Activated CD8-positive, alpha-beta T cell treated with anti-CD3 and anti-CD28 coated beads, Interleukin-2, amount 10 ng/mL, durations not matched to agents 7 days and 5 days (primary cell): ENCODE measurements at regions not wholly inside any gene's neighbourhood (a gene's known extent, or its start where the extent isn't known, plus 50 kb on each side); places are given as distances from the start of the nearest gene placed in this dataset.
"Not testable (repeated sequence)": the region's sequence is repeated elsewhere in the genome, so short reads cannot be mapped to it uniquely, and the experiment has no call there.

Source experiments
- ATAC-seq: fragments of 150-1000 bp; cut with Tn5 transposase; one replicate; pipeline ENCODE4 v1.10.0; 2021; ENCODE audit warnings: moderate library complexity
- CTCF ChIA-PET: fragments of 350-600 bp; sonication (Branson Sonifier 250); formaldehyde crosslinking; loops from one replicate; lab custom pipeline; 2021; ENCODE audit warnings: antibody characterized with exemption; lab: Charles Lee
- POLR2A ChIA-PET: fragments of 350-600 bp; sonication (Branson Sonifier 250); formaldehyde crosslinking; loops from one replicate; lab custom pipeline; 2021; ENCODE audit warnings: antibody characterized with exemption; lab: Charles Lee
- DNase-seq: peaks from one replicate; pipeline ENCODE4 v3.0.0-alpha.2; 2020
- H3K27ac Mint-ChIP-seq: one replicate; pipeline ENCODE4 v1.8.0; 2021; ENCODE audit warnings: mild to moderate bottlenecking, mixed read lengths
- H3K27me3 Mint-ChIP-seq: one replicate; pipeline ENCODE4 v1.8.0; 2021; ENCODE audit warnings: low read depth, mixed read lengths
- H3K36me3 Mint-ChIP-seq: one replicate; pipeline ENCODE4 v1.8.0; 2021; ENCODE audit warnings: low read depth, mixed read lengths
- H3K4me1 Mint-ChIP-seq: one replicate; pipeline ENCODE4 v1.8.0; 2021; ENCODE audit warnings: low read depth, mixed read lengths
- H3K4me3 Mint-ChIP-seq: one replicate; pipeline ENCODE4 v1.8.0; 2021; ENCODE audit warnings: mild to moderate bottlenecking, mixed read lengths
- H3K9me3 Mint-ChIP-seq: one replicate; pipeline ENCODE4 v1.8.0; 2022; ENCODE audit warnings: mixed read lengths; ENCODE audit not compliant: insufficient read depth

- DNase-seq, result no peak
- POLR2A ChIA-PET, result no interaction called here
- ATAC-seq, result no peak
- Mint-ChIP-seq H3K27me3 (no peaks in the 10 kb centered on the region), H3K36me3 (no peaks in the 10 kb centered on the region), H3K27ac (no peak overlapping the region), H3K9me3 (no peaks in the 10 kb centered on the region), H3K4me1 (no peaks in the 10 kb centered on the region), H3K4me3 (no peak overlapping the region)
- CTCF ChIA-PET, result no interaction called here
These were observed 648.2 kb downstream of the STK39 start for GRCh38 chr2:167599219-167599618.

GRCh38 chr2:167595839-167596471 lies 651.4 kb downstream of the STK39 start:
- Mint-ChIP-seq H3K9me3 (no peaks in the 10 kb centered on the region), H3K36me3 (no peaks in the 10 kb centered on the region), H3K4me3 (no peak overlapping the region), H3K27me3 (no peaks in the 10 kb centered on the region), H3K4me1 (no peaks in the 10 kb centered on the region), H3K27ac (no peak overlapping the region)
- no peak for DNase-seq
- ChIA-PET CTCF (no interaction called here), POLR2A (no interaction called here)
- no peak for ATAC-seq

- no peak for ATAC-seq
- Mint-ChIP-seq H3K4me1 (no peaks in the 10 kb centered on the region), H3K27me3 (no peaks in the 10 kb centered on the region), H3K36me3 (no peaks in the 10 kb centered on the region), H3K9me3 (no peaks in the 10 kb centered on the region), H3K4me3 (no peak overlapping the region), H3K27ac (no peak overlapping the region)
- no peak for DNase-seq
- ChIA-PET POLR2A (no interaction called here), CTCF (no interaction called here)
These were observed 652.4 kb downstream of the STK39 start for GRCh38 chr2:167595021-167595420.

- Mint-ChIP-seq H3K4me1 (no peaks in the 10 kb centered on the region), H3K9me3 (no peaks in the 10 kb centered on the region), H3K27me3 (no peaks in the 10 kb centered on the region), H3K4me3 (no peak overlapping the region), H3K27ac (no peak overlapping the region), H3K36me3 (no peaks in the 10 kb centered on the region)
- POLR2A ChIA-PET, result no interaction called here
- CTCF ChIA-PET, result no interaction called here
- no peak for DNase-seq
- ATAC-seq, result no peak
These were observed 655.0 kb downstream of the STK39 start for GRCh38 chr2:167592441-167592840.

DNA sequence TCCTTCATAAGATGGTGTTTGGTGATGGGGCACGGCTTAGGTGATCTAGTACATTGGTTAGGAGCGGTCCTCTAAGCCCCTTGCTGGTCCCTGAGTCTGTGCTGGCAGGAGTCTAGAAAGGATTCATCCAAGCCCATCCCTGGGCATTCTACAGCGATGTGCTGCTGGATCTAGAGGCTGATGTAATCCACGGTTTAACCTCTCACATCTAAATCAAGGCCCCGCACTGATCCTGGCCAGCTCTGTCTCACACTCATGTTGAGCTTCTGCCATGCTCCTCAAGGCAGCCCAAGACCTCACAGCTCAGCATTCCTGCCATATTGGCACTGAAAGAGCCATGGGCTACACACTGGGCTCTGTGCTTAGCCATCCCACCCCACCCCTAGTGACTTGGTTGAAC lies 664.8 kb downstream of the STK39 start:
- DNase-seq (no peak), ATAC-seq (no peak)
- ChIA-PET POLR2A (no interaction called here), CTCF (no interaction called here)
- no peak overlapping the region for H3K4me3 Mint-ChIP-seq
- no peak overlapping the region for H3K27ac Mint-ChIP-seq
- H3K4me1 Mint-ChIP-seq, result no peaks in the 10 kb centered on the region
- H3K27me3 Mint-ChIP-seq, result no peaks in the 10 kb centered on the region
- no peaks in the 10 kb centered on the region for H3K36me3 Mint-ChIP-seq
- no peaks in the 10 kb centered on the region for H3K9me3 Mint-ChIP-seq

DNA sequence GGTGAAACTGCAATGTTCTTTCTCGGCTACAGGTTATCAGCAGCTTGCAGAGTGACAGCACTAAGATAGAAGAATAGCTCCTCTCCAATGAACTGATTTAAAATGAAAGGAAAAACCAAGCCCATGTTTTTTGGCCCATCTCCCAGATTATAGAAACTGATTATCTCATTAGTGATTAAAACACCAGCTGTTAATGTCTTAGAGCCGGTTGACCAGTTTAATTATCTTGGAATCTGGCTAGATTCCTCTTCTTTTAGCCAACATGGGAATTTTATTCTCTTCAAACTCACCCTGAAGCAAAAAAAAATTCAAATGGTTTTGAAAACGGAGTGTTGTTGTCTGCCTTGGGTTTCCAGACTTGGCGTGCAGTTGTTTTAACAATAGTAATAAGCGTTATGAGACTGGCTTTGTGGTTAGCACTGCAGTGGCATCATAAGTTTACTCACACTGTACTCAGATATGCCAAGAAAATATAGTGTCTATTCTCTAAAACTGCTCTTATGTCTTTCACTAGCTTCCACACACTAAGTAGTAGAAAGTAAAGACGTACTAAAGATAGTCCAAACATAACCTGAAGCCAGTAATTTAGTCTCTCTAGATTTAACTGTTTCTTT lies 665.3 kb downstream of the STK39 start:
- ATAC-seq (no peak), DNase-seq (no peak)
- Mint-ChIP-seq H3K9me3 (no peaks in the 10 kb centered on the region), H3K27ac (no peak overlapping the region), H3K4me1 (no peaks in the 10 kb centered on the region), H3K36me3 (no peaks in the 10 kb centered on the region), H3K4me3 (no peak overlapping the region), H3K27me3 (no peaks in the 10 kb centered on the region)
- ChIA-PET CTCF (no interaction called here), POLR2A (no interaction called here)

GRCh38 chr2:167579826-167580225 lies 667.6 kb downstream of the STK39 start:
- no peak for ATAC-seq
- DNase-seq, result no peak
- Mint-ChIP-seq H3K36me3 (no peaks in the 10 kb centered on the region), H3K27me3 (no peaks in the 10 kb centered on the region), H3K4me3 (no peak overlapping the region), H3K9me3 (no peaks in the 10 kb centered on the region), H3K4me1 (no peaks in the 10 kb centered on the region), H3K27ac (no peak overlapping the region)
- POLR2A ChIA-PET, result no interaction called here
- CTCF ChIA-PET, result no interaction called here

- no peak overlapping the region for H3K4me3 Mint-ChIP-seq
- DNase-seq (no peak), ATAC-seq (no peak)
- H3K27ac Mint-ChIP-seq, result no peak overlapping the region
- POLR2A ChIA-PET, result no interaction called here
- H3K36me3 Mint-ChIP-seq, result no peaks in the 10 kb centered on the region
- CTCF ChIA-PET, result interaction anchor here (0.6 kb wide), 1 partner anchor 544 kb away, joined by 3 read pairs; no protein-coding TSS in a partner anchor
- no peaks in the 10 kb centered on the region for H3K9me3 Mint-ChIP-seq
- H3K4me1 Mint-ChIP-seq, result no peaks in the 10 kb centered on the region
- no peaks in the 10 kb centered on the region for H3K27me3 Mint-ChIP-seq
These were observed 672.1 kb downstream of the STK39 start for GRCh38 chr2:167575276-167575675.

- ATAC-seq (no peak), DNase-seq (no peak)
- Mint-ChIP-seq H3K36me3 (no peaks in the 10 kb centered on the region), H3K4me3 (no peak overlapping the region), H3K9me3 (no peaks in the 10 kb centered on the region), H3K27ac (no peak overlapping the region), H3K27me3 (no peaks in the 10 kb centered on the region), H3K4me1 (no peaks in the 10 kb centered on the region)
- CTCF ChIA-PET, result no interaction called here
- POLR2A ChIA-PET, result no interaction called here
These were observed 674.3 kb downstream of the STK39 start for GRCh38 chr2:167572883-167573619.

GRCh38 chr2:167570370-167570769 lies 677.0 kb downstream of the STK39 start:
- ATAC-seq (no peak), DNase-seq (no peak)
- H3K4me1 Mint-ChIP-seq, result no peaks in the 10 kb centered on the region
- ChIA-PET CTCF (no interaction called here), POLR2A (no interaction called here)
- H3K4me3 Mint-ChIP-seq, result no peak overlapping the region
- H3K27me3 Mint-ChIP-seq, result no peaks in the 10 kb centered on the region
- H3K9me3 Mint-ChIP-seq, result no peaks in the 10 kb centered on the region
- H3K27ac Mint-ChIP-seq, result no peak overlapping the region
- H3K36me3 Mint-ChIP-seq, result no peaks in the 10 kb centered on the region

DNA sequence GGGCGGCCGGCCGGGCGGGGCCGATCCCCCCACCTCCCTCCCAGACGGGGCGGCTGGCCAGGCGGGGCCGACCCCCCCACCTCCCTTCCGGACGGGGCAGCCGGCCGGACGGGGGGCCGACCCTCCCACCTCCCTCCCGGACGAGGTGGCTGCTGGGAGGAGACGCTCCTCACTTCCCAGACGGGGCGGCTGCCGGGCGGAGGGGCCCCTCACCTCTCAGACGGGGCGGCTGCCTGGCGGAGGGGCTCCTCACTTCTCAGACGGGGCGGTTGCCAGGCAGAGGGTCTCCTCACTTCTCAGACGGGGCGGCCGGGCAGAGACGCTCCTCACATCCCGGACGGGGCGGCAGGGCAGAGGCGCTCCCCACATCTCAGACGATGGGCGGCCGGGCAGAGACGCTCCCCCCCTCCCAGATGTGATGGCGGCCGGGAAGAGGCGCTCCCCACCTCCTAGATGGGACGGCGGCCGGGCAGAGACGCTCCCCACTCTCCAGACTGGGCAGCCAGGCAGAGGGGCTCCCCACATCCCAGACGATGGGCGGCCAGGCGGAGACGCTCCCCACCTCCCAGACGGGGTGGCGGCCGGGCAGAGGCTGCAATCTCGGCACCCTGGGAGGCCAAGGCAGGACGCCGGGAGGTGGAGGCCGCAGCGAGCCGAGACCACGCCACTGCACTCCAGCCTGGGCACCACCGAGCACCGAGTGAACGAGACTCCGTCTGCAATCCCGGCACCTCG lies 675.8 kb downstream of the XIRP2 start:
- H3K4me1 Mint-ChIP-seq, H3K27ac Mint-ChIP-seq, POLR2A ChIA-PET, H3K27me3 Mint-ChIP-seq, H3K36me3 Mint-ChIP-seq, ATAC-seq, H3K9me3 Mint-ChIP-seq, CTCF ChIA-PET, DNase-seq, H3K4me3 Mint-ChIP-seq: not testable (repeated sequence)
